HG02571 (cell line): ENCODE measurements at regions not wholly inside any gene's neighbourhood (a gene's known extent, or its start where the extent isn't known, plus 50 kb on each side); places are given as distances from the start of the nearest gene placed in this dataset.
"Not testable (repeated sequence)": the region's sequence is repeated elsewhere in the genome, so short reads cannot be mapped to it uniquely, and the experiment has no call there.

Experiments
- ATAC-seq: cut with Tn5 transposase; IDR thresholded peaks from one replicate; pipeline ENCODE4 v1.9.1; 2021; ENCODE audit warnings: mild to moderate bottlenecking, moderate library complexity; ENCODE audit not compliant: unreplicated experiment

- ATAC-seq, result no peak
These were observed 68.5 kb upstream of the GBE1 start for GRCh38 chr3:81829937-81830336.

DNA sequence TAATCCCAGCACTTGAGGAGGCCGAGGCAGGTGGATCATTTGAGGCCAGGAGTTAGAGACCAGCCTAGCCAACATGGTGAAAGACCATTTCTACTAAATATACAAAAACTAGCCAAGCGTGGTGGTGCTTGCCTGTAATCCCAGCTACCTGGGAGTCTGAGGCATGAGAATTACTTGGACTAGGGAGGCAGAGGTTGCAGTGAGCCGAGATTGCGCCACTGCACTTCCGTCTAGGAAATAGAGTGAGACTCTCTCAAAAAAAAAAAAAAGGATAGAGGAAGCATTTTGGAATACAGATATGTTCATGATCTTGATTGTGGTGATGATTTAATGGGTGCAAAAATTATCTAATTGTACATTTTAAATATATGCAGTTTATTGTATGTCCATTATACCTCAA lies 67.8 kb upstream of the GBE1 start:
- not testable (repeated sequence) for ATAC-seq

DNA sequence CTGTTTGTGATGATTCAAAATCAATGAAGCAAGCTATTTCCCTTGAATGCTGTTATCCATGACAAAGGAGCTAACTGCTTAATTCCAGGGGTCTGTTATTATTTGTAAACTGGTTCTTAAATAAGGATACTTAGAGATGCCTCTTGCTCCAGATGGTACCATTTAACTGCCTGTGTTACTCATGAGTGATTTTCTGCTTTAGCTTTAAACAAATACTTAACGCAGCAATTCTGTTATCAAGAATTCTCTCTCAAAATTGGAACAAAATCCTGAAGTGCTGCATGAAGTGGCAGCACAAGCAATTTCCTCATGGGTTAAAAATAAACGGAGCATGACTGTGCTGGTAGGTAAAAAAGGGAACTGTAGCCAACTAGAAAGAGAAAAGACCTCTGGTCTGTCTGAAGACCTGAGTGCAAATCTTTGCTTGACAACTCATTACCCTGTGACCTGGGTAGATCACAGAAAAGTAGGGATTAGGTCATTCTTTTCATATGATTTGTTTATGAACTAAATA lies 62.5 kb upstream of the GBE1 start:
- ATAC-seq, result peak; percentile 89

DNA sequence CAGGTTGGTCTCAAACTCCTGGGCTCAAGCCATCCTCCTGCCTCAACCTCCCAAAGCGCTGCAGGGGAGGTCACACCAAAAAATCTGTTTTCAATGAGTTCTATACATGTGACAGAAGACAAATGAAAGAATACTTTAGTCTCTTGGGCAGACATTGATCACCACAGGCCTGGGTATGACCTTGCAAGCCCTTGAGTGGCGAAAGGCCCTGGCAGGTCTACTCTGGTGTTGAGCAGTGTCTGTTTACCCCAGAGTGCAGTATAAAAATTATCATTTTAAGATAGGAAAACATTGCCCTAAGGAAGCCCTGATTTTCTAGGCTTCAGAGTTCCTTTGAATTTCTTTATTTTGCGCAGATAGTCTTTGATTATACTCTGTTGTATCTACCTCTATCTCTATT lies 61.6 kb upstream of the GBE1 start:
- ATAC-seq, result no peak

DNA sequence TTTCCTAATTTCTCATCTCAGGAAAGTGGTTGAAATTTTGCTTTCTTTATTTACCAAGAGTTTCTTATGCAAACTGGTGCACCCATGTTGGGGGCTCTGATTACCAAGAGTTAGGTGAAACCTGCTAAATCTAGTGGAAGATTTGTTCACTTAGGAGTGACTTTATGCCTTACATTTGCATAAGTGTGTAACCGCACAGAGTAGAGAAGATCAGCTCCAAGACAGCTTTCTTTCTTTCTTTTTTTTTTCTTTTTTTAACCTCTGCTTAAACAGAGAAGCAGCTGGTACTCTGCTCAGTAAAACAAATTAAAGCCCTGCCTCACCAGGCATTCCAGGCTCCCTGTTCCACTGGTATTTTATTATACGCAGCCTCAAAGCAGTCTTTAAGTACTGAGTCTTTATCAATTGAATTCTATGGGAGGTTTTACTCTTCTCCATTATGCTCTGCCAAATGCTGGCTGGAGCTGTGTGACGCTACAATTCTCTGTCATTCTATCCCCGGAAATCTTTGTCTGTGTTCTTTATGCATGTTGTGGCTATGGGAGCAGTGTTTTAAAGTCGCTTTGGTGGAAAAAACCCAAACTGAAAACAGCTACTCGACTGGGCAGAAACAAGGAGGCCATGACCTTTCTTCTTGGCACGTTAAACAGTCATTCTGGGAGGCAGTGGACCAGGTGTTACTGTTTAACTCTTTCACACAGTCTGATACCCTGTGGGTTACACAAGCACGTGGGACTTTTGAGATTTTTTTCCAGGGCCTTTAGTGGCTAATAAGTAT lies 55.2 kb upstream of the GBE1 start:
- ATAC-seq, result peak; percentile 98

DNA sequence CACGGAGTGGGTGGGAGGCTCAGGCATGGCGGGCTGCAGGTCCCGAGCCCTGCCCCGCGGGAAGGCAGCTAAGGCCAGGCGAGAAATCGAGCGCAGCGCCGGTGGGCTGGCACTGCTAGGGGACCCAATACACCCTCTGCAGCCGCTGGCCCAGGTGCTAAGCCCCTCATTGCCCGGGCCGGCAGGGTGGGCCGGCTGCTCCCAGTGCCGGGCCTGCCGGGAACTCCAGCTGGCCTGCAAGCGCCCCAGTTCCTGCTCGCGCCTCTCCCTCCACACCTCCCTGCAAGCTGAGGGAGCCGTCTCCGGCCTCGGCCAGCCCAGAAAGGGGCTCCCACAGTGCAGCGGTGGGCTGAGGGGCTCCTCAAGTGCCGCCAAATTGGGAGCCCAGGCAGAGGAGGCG lies 50.7 kb upstream of the GBE1 start:
- not testable (repeated sequence) for ATAC-seq
